Karpas-422 (cell line): ENCODE measurements at regions not wholly inside any gene's neighbourhood (a gene's known extent, or its start where the extent isn't known, plus 50 kb on each side); places are given as distances from the start of the nearest gene placed in this dataset.

ENCODE experiments used
- DNase-seq: peaks from one replicate; pipeline ENCODE4 v3.0.0-alpha.2; 2015
- H2AFZ ChIP-seq: fragments of 200-600 bp; sonication (generic); 2 replicates; pipeline ENCODE4 v1.6.1; 2014; ENCODE audit warnings: antibody characterized with exemption, low read length, mixed read lengths
- H3K27ac ChIP-seq: fragments of 200-600 bp; sonication (generic); 2 replicates; pipeline ENCODE4 v1.5.1; 2014; ENCODE audit warnings: mild to moderate bottlenecking, low read length, moderate library complexity
- H3K27me3 ChIP-seq: fragments of 200-600 bp; sonication (generic); 2 replicates; pipeline ENCODE4 v1.6.1; 2014; ENCODE audit warnings: low read length, mixed read lengths
- H3K36me3 ChIP-seq: fragments of 200-600 bp; sonication (generic); 2 replicates; pipeline ENCODE4 v1.6.1; 2014; ENCODE audit warnings: low read length, mixed read lengths; ENCODE audit not compliant: insufficient read depth
- H3K4me1 ChIP-seq: fragments of 200-600 bp; sonication (generic); 2 replicates; pipeline ENCODE4 v1.6.1; 2014; ENCODE audit warnings: mild to moderate bottlenecking, low read length, mixed read lengths
- H3K4me2 ChIP-seq: fragments of 200-600 bp; sonication (generic); 2 replicates; pipeline ENCODE4 v1.6.1; 2014; ENCODE audit warnings: low read length, low read depth, mild to moderate bottlenecking; ENCODE audit not compliant: poor library complexity, severe bottlenecking
- H3K4me3 ChIP-seq: fragments of 200-600 bp; sonication (generic); 2 replicates; pipeline ENCODE4 v1.5.1; 2014; ENCODE audit warnings: mild to moderate bottlenecking, antibody characterized with exemption, low read length, mixed read lengths
- H3K79me2 ChIP-seq: fragments of 200-600 bp; sonication (generic); 2 replicates; pipeline ENCODE4 v1.6.1; 2014; ENCODE audit warnings: mild to moderate bottlenecking, low read length, mixed read lengths
- H3K9ac ChIP-seq: fragments of 200-600 bp; sonication (generic); 2 replicates; pipeline ENCODE4 v1.6.0; 2014; ENCODE audit warnings: low read length
- H3K9me2 ChIP-seq: fragments of 200-600 bp; sonication (generic), shearing (Covaris generic); replicated peaks from 2 replicates; pipeline ENCODE4 v1.6.0; 2014; ENCODE audit warnings: mild to moderate bottlenecking, low read length, moderate library complexity; ENCODE audit not compliant: insufficient read depth
- H3K9me3 ChIP-seq: fragments of 300-700, 200-600 bp; sonication (generic); 2 replicates; pipeline ENCODE4 v1.6.1; 2014; ENCODE audit warnings: low read length, mixed read lengths
- H4K20me1 ChIP-seq: fragments of 200-600 bp; sonication (generic); 2 replicates; pipeline ENCODE4 v1.6.1; 2014; ENCODE audit warnings: mild to moderate bottlenecking, antibody characterized with exemption, low read length, low read depth; ENCODE audit not compliant: insufficient read depth

GRCh38 chr1:68696221-68696620 lies 199.3 kb upstream of the DEPDC1 start:
- H3K9me3 ChIP-seq = no peaks in the 10 kb centered on the region
- no peaks in the 10 kb centered on the region for H3K4me1 ChIP-seq
- H4K20me1 ChIP-seq = no peaks in the 10 kb centered on the region
- no peaks in the 10 kb centered on the region for H3K27me3 ChIP-seq
- H2AFZ ChIP-seq = no peak overlapping the region
- H3K27ac ChIP-seq = no peak overlapping the region
- 0 out of 2 replicates have a peak, but pooled peaks cover 4% of the 10 kb centered on the region for H3K9me2 ChIP-seq
- no peak for DNase-seq
- H3K4me2 ChIP-seq = no peak overlapping the region
- no peaks in the 10 kb centered on the region for H3K79me2 ChIP-seq
- H3K9ac ChIP-seq = no peak overlapping the region
- H3K36me3 ChIP-seq = no peaks in the 10 kb centered on the region
- no peak overlapping the region for H3K4me3 ChIP-seq

DNA sequence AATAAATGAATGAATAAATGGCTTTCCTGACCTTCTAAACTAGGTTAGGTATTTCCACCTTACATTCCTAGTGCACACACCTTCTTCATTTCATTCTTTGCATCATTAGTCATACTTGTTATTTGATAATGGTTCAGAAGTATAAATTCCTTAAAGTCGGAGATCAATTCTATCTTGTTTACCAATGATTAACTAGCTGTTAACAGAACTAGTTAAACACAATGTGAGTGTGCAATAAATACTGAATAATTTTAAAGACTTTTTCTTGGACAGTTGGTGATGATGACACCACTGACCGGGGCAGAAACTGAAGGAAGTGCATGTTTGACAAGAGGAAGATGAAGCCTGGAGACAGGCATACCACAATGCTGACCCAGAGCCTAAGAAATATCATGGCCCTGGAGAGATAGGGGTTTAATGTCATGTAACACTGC lies 207.1 kb upstream of the DEPDC1 start:
- no peak overlapping the region for H2AFZ ChIP-seq
- H4K20me1 ChIP-seq = no peaks in the 10 kb centered on the region
- H3K4me2 ChIP-seq = no peak overlapping the region

GRCh38 chr1:68704800-68705443 lies 208.0 kb upstream of the DEPDC1 start:
- Histone ChIP-seq H3K36me3 (no peaks in the 10 kb centered on the region), H3K9me2 (no peaks in the 10 kb centered on the region), H3K27ac (no peak overlapping the region), H3K9me3 (no peaks in the 10 kb centered on the region), H3K27me3 (no peaks in the 10 kb centered on the region), H2AFZ (no peak overlapping the region), H3K9ac (no peak overlapping the region), H3K4me2 (no peak overlapping the region), H3K79me2 (no peaks in the 10 kb centered on the region), H3K4me3 (no peak overlapping the region), H4K20me1 (no peaks in the 10 kb centered on the region), H3K4me1 (no peaks in the 10 kb centered on the region)
- DNase-seq = no peak

More for the DNA sequence above, 207.1 kb upstream of the DEPDC1 start:
- Histone ChIP-seq H3K4me3 (no peak overlapping the region), H3K4me1 (no peaks in the 10 kb centered on the region), H3K9me3 (no peaks in the 10 kb centered on the region), H3K9me2 (0 out of 2 replicates have a peak, but pooled peaks cover 3% of the 10 kb centered on the region), H3K36me3 (no peaks in the 10 kb centered on the region), H3K27me3 (no peaks in the 10 kb centered on the region), H3K27ac (no peak overlapping the region), H3K79me2 (no peaks in the 10 kb centered on the region), H3K9ac (no peak overlapping the region)
- DNase-seq = no peak

DNA sequence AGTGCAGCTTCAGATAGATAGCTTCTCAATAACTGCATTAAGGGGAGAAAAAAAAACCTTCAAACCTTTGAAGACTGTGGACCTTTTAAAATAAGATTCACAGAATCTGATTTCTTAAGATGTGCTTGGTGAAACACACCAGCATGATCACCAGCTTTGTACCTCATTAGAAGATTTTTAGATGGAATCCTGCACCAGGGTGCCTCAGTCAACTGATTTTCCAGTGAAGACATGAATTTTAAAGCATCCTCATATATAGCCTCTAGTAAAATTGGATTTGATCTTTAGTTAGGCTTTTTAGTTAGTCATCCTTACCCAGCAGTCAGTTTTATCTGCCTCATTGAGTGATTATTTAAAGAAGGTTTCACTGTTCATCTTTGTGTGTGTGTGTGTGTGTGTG lies 208.6 kb upstream of the DEPDC1 start:
- no peaks in the 10 kb centered on the region for H3K27me3 ChIP-seq
- H3K9me2 ChIP-seq = no peaks in the 10 kb centered on the region
- no peak overlapping the region for H3K4me3 ChIP-seq
- H3K9me3 ChIP-seq = no peaks in the 10 kb centered on the region
- H3K79me2 ChIP-seq = no peaks in the 10 kb centered on the region
- H4K20me1 ChIP-seq = no peaks in the 10 kb centered on the region
- H3K4me1 ChIP-seq = no peaks in the 10 kb centered on the region
- no peak overlapping the region for H3K4me2 ChIP-seq
- H3K36me3 ChIP-seq = no peaks in the 10 kb centered on the region
- no peak overlapping the region for H3K9ac ChIP-seq
- no peak overlapping the region for H2AFZ ChIP-seq
- H3K27ac ChIP-seq = no peak overlapping the region
- DNase-seq = no peak

DNA sequence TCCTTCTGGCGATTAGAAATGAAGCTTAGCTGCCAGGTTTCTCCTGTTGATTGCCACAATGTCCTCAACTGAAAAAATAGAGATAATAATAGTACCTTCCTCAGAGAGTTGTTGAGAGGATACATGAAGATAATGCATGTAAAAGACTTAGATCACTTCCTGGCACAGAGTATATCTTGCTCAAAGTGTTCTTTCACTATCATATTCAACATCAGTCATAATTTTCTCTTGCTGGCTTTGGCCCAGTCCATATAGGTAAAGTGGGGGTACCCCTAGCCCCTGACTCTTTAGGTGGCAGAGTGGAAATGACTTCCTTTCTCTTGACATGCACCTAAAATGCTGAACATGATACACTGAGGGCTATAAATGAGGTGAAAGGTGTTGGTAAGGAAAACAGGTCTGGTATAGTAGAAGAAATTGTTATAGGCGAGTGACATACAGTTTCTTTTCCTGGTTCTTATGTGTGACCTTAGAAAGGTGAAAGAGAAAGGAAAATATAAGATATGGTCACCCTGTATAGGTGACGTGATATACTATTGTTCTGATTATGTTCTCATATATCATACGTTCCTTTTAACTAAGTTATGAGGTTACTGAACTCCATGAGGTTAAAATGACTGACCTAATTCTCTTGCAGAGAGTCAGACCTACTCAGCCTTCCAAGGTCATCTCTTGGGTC lies 209.9 kb upstream of the DEPDC1 start:
- no peaks in the 10 kb centered on the region for H3K27me3 ChIP-seq
- H3K4me1 ChIP-seq = no peaks in the 10 kb centered on the region
- no peak overlapping the region for H3K4me2 ChIP-seq
- no peaks in the 10 kb centered on the region for H4K20me1 ChIP-seq
- no peak overlapping the region for H2AFZ ChIP-seq
- no peaks in the 10 kb centered on the region for H3K9me2 ChIP-seq
- no peaks in the 10 kb centered on the region for H3K36me3 ChIP-seq
- H3K79me2 ChIP-seq = no peaks in the 10 kb centered on the region
- no peak overlapping the region for H3K9ac ChIP-seq
- no peak for DNase-seq
- no peaks in the 10 kb centered on the region for H3K9me3 ChIP-seq
- H3K4me3 ChIP-seq = no peak overlapping the region
- no peak overlapping the region for H3K27ac ChIP-seq

GRCh38 chr1:68717330-68717729 lies 220.4 kb upstream of the DEPDC1 start:
- DNase-seq = no peak

DNA sequence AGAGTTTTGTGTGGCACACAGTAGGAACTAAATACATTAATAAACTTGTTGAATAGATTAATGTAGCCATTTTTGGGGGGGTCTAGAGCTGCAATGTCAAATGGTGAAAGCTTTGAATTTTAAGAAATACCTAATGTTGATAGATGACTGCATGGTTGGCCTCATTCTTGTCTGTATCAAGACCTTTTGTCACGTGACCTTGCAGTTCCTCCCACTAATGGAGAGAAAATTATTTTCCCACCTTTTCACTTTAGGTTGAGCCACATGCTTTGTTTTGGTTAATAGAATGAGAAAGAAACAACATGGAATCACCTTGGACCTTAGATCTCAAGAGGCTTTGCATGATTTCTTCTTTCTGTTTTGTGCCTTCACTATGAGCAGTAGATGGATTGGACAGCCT lies 223.6 kb upstream of the DEPDC1 start:
- H3K27me3 ChIP-seq = no peaks in the 10 kb centered on the region
- DNase-seq = no peak
- H2AFZ ChIP-seq = no peak overlapping the region
- peaks cover 6% of the 10 kb centered on the region; the same call in 1 of the 2 replicates for H3K9me3 ChIP-seq
- no peak overlapping the region for H3K4me3 ChIP-seq
- no peak overlapping the region for H3K4me2 ChIP-seq
- no peaks in the 10 kb centered on the region for H3K4me1 ChIP-seq
- no peaks in the 10 kb centered on the region for H3K36me3 ChIP-seq
- no peaks in the 10 kb centered on the region for H3K9me2 ChIP-seq
- no peak overlapping the region for H3K27ac ChIP-seq
- no peak overlapping the region for H3K9ac ChIP-seq
- H3K79me2 ChIP-seq = no peaks in the 10 kb centered on the region
- no peaks in the 10 kb centered on the region for H4K20me1 ChIP-seq

More at GRCh38 chr1:68717330-68717729, 220.4 kb upstream of the DEPDC1 start:
- H3K27me3 ChIP-seq = no peaks in the 10 kb centered on the region
- no peak overlapping the region for H3K4me2 ChIP-seq
- H3K27ac ChIP-seq = no peak overlapping the region
- no peak overlapping the region for H2AFZ ChIP-seq
- H3K9ac ChIP-seq = no peak overlapping the region
- H3K4me1 ChIP-seq = no peaks in the 10 kb centered on the region
- H3K79me2 ChIP-seq = no peaks in the 10 kb centered on the region
- no peaks in the 10 kb centered on the region for H4K20me1 ChIP-seq
- no peak overlapping the region for H3K4me3 ChIP-seq
- H3K36me3 ChIP-seq = no peaks in the 10 kb centered on the region
- H3K9me2 ChIP-seq = no peaks in the 10 kb centered on the region
- peaks cover 6% of the 10 kb centered on the region; the same call in 1 of the 2 replicates for H3K9me3 ChIP-seq

DNA sequence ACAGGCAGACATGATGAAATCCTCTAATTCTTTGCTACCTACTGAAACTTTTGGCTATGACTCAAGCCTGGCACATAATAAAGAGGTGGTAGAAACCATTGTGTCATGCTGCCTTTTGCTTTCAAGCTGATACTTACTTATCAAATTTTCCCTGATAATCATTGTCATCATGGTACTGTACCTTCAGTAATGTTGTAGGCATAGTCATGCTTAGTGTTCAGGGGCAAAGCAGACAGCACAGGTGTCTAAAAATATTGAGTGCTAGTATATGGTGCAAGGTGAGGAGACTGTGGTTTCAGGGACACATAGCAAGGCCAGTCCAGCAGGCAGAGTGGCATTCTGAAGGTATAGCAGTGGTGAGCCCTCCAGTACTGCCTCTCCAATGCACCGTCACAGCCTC lies 226.9 kb upstream of the DEPDC1 start:
- Histone ChIP-seq H2AFZ (no peak overlapping the region), H3K27ac (no peak overlapping the region), H3K27me3 (no peaks in the 10 kb centered on the region), H3K4me3 (no peak overlapping the region), H4K20me1 (no peaks in the 10 kb centered on the region), H3K9me3 (no peaks in the 10 kb centered on the region; the same call in 1 of the 2 replicates), H3K9ac (no peak overlapping the region), H3K36me3 (no peaks in the 10 kb centered on the region), H3K4me1 (no peaks in the 10 kb centered on the region), H3K4me2 (no peak overlapping the region), H3K9me2 (no peaks in the 10 kb centered on the region), H3K79me2 (no peaks in the 10 kb centered on the region)
- DNase-seq = no peak
